H1 (cell line): ENCODE measurements at regions not wholly inside any gene's neighbourhood (a gene's known extent, or its start where the extent isn't known, plus 50 kb on each side); places are given as distances from the start of the nearest gene placed in this dataset.

ENCODE experiments used
- HDAC2 ChIP-seq, 2 experiments: fragments of 300-600 bp in 1 of 2; sonication (generic) in 1 of 2; IDR thresholded peaks; 2 replicates each; pipeline ENCODE4 v1.6.1; 2011 to 2012; ENCODE audit warnings: low read depth in 2 of 2, low read length in 2 of 2, mild to moderate bottlenecking in 2 of 2, moderate library complexity in 2 of 2, borderline replicate concordance in 1 of 2, inconsistent platforms in 1 of 2
- YY1 ChIP-seq: IDR thresholded peaks from 2 replicates; pipeline ENCODE4 v1.6.1; 2011; ENCODE audit warnings: low read depth, mild to moderate bottlenecking, low read length

DNA sequence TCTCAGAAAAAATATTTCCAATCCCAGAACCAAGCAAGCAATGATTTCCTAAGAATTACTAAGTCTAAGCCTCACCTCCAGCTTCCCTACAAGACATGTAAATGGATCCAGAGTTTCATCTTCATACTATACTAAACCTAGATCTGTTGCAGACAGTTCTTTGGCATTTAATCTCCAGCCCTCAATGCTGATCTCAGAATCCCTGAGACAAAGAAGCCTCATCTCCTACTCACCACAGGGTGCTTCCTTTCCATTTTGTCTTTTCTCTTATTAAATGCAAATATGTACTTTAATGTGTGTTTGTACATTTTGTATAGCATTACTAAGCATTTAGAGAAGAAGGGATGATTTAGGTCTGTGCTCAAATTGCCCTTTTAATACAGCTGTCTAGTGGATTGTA lies 954.9 kb downstream of the TDRD15 start (continued):
- TF ChIP-seq HDAC2 (IDR thresholded peaks at IDR 0.05; ENCODE audit: borderline replicate concordance in 1 of 2, low read depth in 2 of 2, low read length in 2 of 2) (no peak), YY1 (no peak)
